EH (cell line): ENCODE measurements at regions not wholly inside any gene's neighbourhood (a gene's known extent, or its start where the extent isn't known, plus 50 kb on each side); places are given as distances from the start of the nearest gene placed in this dataset.

ENCODE experiments used
- DNase-seq: peaks from one replicate; pipeline ENCODE4 v3.0.0-alpha.2; 2015; ENCODE audit warnings: low read depth

DNA sequence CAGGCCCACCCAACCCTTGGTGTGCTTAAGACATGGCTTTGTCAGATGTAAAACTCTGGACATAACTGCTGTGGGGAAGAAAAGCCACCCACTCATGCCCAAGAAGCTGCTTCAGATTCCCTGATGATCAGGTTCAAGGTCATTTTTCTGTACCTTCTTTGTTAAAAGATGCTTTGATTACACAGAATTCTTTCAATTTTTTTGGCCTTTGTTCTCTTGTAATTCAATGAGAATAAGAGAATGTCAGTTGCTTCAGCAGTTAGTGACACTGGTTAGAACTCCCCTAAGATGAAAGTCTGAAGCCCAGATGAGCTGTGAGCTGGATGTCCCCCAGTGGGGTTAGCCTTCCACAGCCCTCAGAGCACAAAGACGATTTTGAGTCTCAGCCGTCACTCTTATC is 152.7 kb downstream of the CHRM3 start:
- DNase-seq, result no peak

DNA sequence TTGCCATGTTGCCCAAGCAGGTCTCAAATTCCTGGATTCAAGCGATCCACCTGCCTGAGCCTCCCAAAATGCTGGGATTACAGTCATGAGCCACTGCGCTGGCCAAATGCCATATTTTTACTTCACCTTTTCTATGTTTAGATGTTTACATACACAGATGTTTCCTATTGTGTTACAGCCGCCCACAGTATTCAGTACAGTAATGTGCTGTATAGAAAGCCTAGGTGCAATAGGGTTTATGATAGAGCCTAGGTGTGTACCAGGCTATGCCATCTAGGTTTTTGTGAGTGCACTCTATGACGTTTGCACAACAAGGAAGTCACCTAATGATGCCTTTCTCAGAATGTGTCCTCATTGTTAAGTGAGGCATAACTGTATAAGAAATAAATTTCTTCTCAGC is 153.4 kb downstream of the CHRM3 start:
- DNase-seq, result no peak

DNA sequence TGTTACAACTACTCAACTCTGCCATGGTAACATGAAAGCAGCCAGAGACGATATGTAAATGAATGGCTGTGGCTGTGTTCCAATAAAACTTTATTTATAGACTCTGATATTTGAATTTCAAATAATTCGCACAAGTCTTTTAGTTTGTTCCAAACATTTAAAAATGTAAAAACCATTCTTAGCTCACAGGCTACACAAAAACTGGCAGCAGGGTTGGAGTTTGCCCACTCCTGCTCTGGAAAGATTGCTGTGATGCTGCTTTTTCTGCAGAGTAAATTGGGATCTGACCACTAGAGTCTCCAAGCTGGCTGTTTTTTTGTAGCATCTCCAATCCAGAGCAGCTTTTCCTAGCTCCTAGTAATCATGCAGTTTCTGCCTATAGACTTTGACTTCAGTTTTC is 157.5 kb downstream of the CHRM3 start:
- DNase-seq, result no peak

DNA sequence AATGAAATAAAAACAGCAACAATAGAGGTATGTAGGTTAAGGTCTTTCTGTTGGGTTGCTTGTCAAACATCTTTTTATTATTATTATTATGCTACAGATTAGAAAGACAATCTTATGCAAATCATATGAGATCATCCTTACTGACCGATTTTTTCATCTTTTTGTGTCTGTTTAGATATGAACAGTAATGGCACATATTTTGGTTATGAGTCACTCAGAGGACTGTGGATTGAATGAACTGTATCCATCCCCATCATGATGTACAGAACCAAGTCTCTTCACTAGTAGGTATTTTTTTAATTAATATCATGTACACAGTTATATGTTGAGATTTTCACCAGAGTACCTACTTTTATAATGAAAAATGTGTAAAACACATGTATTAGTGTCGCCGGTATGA is 159.1 kb downstream of the CHRM3 start:
- DNase-seq, result peak; percentile 1

DNA sequence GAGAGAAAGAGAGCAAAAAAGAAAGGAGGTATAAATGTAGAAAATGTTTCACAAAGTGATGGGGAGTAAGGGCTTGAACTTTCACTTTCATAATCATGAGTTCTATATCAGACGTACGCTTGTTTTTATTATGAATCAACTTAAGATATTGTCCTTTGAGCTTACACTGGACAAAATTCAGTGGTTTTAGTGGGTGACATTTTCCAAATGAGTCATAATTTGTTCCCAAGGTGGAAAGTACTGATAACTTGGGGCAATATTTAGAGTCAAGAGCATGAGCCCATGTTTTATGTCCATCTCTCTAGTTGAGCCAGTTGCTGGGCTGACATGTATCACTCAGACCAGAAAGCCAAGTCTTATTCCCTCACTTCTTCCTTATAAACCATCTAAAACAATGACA is 161.6 kb downstream of the CHRM3 start:
- no peak for DNase-seq

DNA sequence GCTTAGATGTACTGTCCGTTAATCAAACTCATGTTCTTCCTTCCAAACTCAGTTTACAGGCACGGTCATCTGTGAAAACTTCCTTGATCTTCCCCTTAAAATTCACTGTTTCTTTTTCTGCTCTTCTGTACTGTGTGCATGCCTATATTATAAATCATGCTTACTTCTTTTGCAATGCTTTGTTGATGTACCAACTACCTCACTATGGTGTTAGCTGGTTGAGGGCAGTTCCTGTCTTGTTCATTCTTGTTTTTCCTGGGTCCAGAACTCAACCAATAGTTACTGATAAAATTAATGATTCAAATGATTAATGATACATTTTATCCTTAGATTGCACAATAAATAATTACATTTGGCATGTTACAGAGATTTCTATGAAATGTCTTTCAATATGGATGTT is 163.8 kb downstream of the CHRM3 start:
- DNase-seq, result no peak

DNA sequence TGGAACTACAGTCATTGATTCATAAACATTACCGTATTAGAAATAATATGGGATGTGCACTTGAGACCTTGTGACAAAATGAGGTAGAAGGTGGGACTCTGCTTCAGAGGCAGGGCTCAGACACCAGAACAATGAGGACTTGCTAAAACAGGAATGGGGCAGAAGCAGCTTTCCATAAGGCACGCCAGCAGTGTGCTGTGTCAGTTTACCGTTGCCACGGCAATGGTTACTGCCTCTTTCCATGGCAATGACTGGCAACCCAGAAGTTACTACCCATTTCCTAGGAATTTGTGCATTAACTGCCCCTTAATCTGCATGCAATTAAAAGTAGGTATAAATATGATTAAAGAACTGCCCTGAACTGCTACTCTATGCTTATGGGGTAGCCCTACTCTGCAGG is 169.0 kb downstream of the CHRM3 start:
- no peak for DNase-seq

DNA sequence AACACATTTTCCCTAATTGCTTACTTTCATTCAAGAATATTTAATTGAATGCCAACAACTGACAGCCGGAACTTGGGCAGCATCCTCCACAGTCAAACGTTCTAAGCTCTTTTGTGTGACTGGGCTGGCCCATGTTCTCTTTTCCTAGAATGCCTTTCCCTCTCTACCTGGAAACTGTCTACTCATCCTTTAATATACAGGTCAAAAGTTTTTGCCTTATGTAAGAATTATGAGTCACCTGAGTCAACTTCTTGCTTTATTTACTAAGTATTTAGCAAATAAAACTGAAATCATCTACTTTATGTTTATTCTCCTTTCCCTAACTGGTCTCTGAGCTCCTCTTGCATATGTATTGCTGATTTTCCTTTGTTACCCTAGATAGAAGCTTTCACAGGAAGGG is 172.2 kb downstream of the CHRM3 start:
- DNase-seq, result no peak

DNA sequence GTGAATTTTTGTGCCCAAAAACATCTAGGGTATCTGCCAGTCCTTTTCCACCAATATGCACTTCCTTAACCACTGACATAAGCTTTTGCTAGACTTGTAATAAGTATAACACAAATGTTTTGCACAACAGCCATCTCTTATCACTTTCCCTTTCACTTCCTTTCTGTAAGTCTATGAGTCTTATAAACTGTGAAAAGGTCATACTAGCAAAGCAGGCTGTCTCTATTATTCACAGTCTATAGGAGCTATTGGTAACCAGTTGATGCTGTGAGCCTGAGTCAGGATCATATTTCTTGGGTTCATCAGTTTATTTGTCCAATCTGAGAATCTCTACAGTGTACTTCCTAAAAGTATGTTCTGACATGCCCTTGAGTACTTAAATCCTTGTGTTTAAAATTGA is 172.6 kb downstream of the CHRM3 start:
- no peak for DNase-seq

DNA sequence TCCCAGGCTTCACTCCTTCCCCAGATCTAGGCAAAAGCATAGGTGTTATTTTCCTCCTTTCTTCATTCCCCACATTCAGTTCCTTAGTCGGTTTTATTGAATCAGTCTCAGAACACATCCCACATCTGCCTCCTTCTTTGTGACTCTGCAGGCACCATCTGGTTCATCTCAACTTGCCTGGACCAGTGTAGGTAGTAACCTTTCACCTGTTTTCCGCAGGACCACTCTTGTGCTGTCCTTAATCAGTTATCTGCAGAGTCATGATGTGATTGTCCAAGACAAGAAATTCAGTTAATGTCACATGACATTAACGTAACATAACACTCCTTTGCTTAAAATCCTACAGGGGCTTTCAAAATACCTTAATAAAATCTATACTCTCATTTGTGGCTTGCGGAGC is 174.6 kb downstream of the CHRM3 start:
- DNase-seq, result no peak

DNA sequence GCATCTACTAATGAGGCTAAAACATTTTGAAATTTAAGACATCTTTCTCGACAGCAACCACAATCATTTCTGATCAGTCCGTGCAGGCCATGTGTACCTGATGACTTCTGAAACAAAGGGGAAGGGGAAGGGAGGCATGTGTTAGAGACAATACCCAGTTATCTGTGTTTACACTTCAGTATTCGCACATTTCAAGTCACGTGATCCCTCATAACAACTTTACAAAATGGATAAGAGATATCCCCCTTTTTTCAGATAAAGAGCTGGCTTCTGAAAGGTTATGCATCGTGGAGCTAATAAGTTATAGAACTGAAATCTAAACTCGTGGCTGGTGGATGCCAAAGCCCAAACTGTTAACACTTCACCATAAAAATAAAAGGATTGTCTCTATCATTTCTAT is 175.7 kb downstream of the CHRM3 start:
- no peak for DNase-seq

DNA sequence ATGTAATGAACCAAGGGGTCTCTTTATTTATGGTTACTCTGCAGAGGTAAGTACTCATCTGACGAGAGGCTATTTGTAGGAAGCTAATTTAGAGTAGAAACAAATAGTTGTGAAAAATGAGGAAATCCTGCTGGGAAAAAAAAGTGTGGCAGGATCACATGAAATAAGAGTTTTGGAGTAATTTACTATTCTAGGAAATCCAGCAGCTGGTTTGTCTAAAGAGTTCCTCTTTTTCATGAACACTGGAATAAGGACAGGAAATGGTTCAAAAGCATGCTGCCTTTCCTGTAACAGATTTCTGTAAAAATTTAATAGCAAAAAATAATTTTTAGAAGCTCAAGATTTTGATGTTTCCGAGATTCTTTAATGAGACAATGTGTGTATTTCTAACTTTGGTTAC is 177.3 kb downstream of the CHRM3 start:
- no peak for DNase-seq

DNA sequence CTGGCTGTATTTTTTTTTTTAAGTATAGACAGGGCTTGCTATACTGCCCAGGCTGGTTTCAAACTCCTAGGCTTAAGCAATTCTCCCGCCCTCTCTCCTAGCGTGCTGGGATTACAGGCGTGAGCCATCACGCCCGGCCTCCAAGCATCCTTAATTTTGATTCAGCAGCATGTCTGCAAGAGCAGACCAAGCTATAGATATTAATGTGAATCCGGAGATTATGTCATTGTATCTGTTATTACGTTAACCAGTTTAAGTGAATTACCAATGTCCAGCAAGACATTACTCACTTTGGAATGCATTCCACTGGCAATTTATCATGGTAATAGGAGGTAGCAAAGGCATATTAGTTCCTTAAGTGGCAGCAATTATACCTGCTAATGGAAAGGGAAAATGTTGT is 179.7 kb downstream of the CHRM3 start:
- no peak for DNase-seq

GRCh38 chr1:239570878-239571277 is 184.5 kb downstream of the CHRM3 start:
- DNase-seq, result no peak

DNA sequence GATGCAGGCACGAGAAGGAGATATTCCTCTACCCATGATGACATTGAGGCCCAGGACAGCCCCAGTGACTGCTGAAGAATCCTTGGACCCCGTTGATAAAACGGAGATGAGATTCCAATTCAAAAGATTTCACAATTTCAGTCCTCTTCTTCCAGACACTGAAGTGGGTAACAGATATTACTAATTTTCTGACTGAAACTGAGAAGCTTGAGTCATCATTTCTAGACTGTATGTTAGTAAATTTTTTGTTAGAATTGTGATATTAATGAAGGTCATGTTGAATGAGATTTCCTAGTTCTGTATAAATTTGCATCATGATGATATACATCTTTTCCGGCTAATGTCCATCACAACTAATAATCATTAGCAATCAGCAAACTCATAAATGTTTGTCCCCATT is 185.8 kb downstream of the CHRM3 start:
- DNase-seq, result no peak

DNA sequence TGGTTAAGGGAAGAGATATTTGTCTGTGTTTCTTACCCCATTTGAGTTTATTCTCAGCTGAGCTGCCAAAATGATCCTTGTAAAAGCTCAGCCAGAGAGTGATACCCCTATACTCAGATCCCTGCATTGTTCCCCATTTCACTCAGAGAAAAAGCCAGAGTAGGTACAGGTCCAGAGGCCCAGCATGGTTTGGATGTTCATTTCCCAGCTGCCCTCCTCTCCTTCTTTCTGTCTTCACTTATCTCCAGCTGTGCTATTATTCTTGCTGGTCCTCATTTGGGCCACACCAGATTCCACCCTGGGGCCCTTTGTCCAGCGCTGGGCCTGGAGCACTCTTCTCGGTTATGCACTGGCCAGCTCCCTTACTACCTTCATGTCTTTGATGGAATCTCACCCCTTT is 187.7 kb downstream of the CHRM3 start:
- no peak for DNase-seq

GRCh38 chr1:239575113-239575512 is 188.7 kb downstream of the CHRM3 start:
- no peak for DNase-seq

- no peak for DNase-seq
These were observed 197.2 kb downstream of the CHRM3 start for GRCh38 chr1:239583536-239583935.

DNA sequence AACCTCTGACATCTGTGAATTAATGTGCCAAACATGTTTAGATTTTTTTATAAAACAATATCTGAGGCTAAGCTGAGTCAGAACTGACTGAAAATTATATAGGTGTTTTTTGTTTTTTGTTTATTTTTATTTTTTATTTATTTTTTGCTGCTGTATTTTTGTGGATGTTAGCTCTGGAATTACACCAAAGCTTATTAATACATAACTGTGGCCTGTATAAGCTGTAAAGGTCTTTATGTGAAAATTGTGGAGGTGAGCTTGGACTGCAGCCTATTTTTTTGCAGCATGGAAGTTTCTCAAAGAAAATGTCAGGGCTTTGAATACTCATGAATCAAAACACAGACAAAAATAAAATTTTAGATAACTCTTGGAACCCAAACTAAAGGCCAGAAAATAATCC is 199.8 kb downstream of the CHRM3 start:
- no peak for DNase-seq

GRCh38 chr1:239587066-239587465 is 200.7 kb downstream of the CHRM3 start:
- DNase-seq, result no peak

- DNase-seq, result no peak
These were observed 201.4 kb downstream of the CHRM3 start for GRCh38 chr1:239587574-239588369.

DNA sequence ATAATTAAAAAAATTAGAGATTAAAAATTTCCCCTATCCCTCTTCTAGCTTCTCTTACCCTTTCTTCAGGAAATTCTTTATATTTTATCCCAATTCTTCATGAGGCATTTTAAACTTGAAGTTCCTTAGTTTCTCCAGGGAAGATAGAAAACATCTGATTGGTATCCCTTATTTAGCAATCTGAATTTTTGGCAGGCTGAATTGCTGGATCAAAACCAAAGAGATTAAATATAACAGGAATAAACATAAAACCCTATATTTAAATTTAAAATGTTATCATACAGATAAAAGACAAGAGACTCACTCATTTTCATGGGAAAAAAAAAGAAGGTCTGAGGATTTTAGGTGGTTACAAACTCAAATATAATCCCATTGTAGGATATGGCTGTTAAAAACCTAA is 204.2 kb downstream of the CHRM3 start:
- no peak for DNase-seq

DNA sequence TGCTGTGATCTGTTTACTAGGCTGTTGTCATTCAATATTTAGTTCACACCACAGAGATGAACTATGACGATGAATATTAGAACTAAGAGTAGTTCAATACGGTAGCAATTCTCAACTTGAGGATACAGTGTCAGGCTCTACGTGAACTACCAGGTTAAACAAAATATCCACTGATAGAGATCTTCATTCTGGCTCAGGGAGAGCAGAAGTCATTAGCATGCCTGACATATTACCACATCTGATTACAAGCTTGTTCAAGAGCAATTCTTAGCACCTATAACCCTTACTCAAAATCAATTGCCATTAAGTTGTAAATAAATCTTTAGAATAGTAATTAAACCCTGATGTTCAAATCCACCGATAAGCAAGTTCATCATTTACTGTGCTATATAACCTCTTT is 207.2 kb downstream of the CHRM3 start:
- no peak for DNase-seq

- DNase-seq, result no peak
These were observed 214.2 kb downstream of the CHRM3 start for GRCh38 chr1:239600588-239600987.

GRCh38 chr1:239601108-239601507 is 214.7 kb downstream of the CHRM3 start:
- no peak for DNase-seq
